ENCODE measurements at regions not wholly inside any gene's neighbourhood (a gene's known extent, or its start where the extent isn't known, plus 50 kb on each side); places are given as distances from the start of the nearest gene placed in this dataset.

DNA sequence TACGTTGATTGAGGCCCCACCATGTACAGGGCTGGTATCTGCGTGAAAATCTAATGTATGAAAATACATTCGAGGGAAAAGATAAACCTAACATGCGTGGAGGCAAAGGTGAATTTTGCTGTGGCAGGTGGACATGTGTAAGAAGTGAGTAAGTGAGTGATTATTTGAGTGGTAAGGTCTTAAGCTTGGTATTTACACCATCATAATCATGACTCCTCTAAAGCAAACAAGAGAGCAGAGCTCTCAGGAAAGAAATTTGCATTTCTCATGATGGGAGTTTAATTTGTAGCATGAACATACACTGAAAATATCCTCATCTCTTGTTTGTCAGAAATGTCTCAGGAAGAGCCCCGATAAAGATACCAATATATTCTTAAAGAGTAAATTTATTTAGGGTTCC, 260.6 kb downstream of the PSAT1 start:
- H3K4me1 ChIP-seq (ENCODE audit: insufficient read depth, low read length) = no peaks in the 10 kb centered on the region
- Mint-ChIP-seq H3K4me3 (no peak overlapping the region), H3K36me3 (no peaks in the 10 kb centered on the region), H3K27me3 (peaks cover 0 to 4% of the 10 kb centered on the region in 2 donors), H3K4me1 (no peaks in the 10 kb centered on the region), H3K27ac (no peak overlapping the region), H3K9me3 (peaks cover 0 to 3% (median 2%) of the 10 kb centered on the region in 5 donors)
- H3K27ac ChIP-seq (ENCODE audit: low read depth, low read length) = no peak overlapping the region
- no peaks in the 10 kb centered on the region for H3K9me3 ChIP-seq (ENCODE audit: low read length)
- ChIA-PET CTCF (no interaction called here), POLR2A (no interaction called here)
- DNase-seq = no peak
- H3K27me3 ChIP-seq (ENCODE audit: insufficient read depth, low read length, poor library complexity, severe bottlenecking) = no peaks in the 10 kb centered on the region
- H3K4me3 ChIP-seq (ENCODE audit: low read length) = no peak overlapping the region
- no peaks in the 10 kb centered on the region for H3K36me3 ChIP-seq (ENCODE audit: insufficient read depth, low read length)

DNA sequence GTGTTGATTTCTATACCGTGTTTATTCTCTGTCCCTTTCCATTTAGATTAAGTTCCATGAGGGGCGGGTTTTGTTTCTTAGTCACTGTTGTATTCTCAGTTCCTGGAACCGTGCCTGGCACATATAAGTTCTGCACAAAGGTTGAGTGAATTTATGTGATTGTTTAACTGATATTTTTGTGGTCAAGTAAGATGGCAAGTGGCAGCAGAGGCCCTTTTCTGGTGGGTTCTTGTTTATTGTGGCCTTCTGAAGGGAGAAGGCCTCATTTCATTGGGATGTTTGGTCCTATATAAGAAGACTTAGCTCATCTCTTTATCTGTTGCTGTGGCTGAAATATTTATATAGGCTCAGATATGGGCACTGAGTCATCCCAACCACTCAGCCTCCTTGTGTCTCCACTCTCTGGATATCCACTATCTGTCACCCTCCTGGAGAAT, 262.5 kb downstream of the PSAT1 start:
- H3K9me3 Mint-ChIP-seq = peaks cover 0 to 3% (median 2%) of the 10 kb centered on the region in 5 donors

DNA sequence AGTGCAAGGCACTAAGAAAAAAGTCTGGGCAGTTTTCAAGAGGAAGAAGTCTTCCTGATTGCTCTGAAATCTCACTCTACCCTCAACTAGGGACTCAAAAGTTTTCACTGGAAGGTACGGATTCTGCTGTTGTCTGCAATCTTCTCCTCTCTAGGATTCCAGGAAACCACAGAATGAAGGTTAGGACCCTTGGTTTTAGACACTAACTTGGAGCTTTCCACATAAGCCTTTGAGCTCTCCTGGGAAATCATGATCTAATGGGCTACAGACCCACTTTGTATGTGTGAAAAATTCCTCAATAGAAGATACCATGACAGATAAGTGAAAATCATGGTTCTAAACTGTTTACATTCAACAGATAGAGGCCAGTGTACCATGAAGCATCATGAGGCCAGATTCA, 265.1 kb downstream of the PSAT1 start:
- ChIA-PET CTCF (no interaction called here), POLR2A (no interaction called here)
- H3K9me3 Mint-ChIP-seq = peaks cover 0 to 5% (median 0%) of the 10 kb centered on the region in 5 donors

More for the DNA sequence above, 262.5 kb downstream of the PSAT1 start:
- Mint-ChIP-seq H3K36me3 (no peaks in the 10 kb centered on the region), H3K27ac (no peak overlapping the region), H3K4me1 (no peaks in the 10 kb centered on the region), H3K27me3 (peaks cover 0 to 6% of the 10 kb centered on the region in 2 donors), H3K4me3 (no peak overlapping the region)
- Histone ChIP-seq H3K9me3 (ENCODE audit: low read length) (no peaks in the 10 kb centered on the region), H3K27me3 (ENCODE audit: insufficient read depth, low read length, poor library complexity, severe bottlenecking) (no peaks in the 10 kb centered on the region), H3K27ac (ENCODE audit: low read depth, low read length) (no peak overlapping the region), H3K4me3 (ENCODE audit: low read length) (no peak overlapping the region), H3K36me3 (ENCODE audit: insufficient read depth, low read length) (no peaks in the 10 kb centered on the region), H3K4me1 (ENCODE audit: insufficient read depth, low read length) (no peaks in the 10 kb centered on the region)
- POLR2A ChIA-PET = interaction anchor here (0.5 kb wide), 1 partner anchor 10 kb away, joined by 5 read pairs; no protein-coding TSS in a partner anchor
- CTCF ChIA-PET = no interaction called here
- no peak for DNase-seq

DNA sequence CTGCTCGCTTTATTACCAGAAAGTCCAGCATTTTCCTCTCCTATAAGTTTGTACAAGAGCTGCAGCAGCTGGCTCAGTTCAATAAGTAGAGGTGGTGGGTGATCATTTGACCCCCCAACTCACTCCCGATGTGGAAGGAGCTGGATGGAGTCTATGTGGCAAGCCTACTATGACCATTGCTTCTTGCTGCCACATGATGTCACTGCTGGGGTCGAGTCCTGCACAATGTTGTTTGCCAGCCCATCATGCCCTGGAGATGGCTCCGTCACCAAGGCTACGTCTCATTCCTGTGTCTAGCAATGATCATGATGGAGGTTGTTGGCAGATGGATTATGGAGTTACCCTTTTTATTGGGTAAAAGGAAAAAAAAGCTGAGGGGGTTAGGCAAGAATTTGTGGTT, 266.3 kb downstream of the PSAT1 start:
- CTCF ChIA-PET = no interaction called here
- Histone ChIP-seq H3K36me3 (ENCODE audit: insufficient read depth, low read length) (no peaks in the 10 kb centered on the region), H3K27me3 (ENCODE audit: insufficient read depth, low read length, poor library complexity, severe bottlenecking) (no peaks in the 10 kb centered on the region), H3K27ac (ENCODE audit: low read depth, low read length) (no peak overlapping the region), H3K4me1 (ENCODE audit: insufficient read depth, low read length) (no peaks in the 10 kb centered on the region), H3K4me3 (ENCODE audit: low read length) (no peak overlapping the region), H3K9me3 (ENCODE audit: low read length) (no peaks in the 10 kb centered on the region)
- no peak for DNase-seq
- H3K27ac Mint-ChIP-seq = no peak overlapping the region
- H3K4me1 Mint-ChIP-seq = no peaks in the 10 kb centered on the region
- H3K36me3 Mint-ChIP-seq = no peaks in the 10 kb centered on the region
- H3K9me3 Mint-ChIP-seq = peaks cover 0 to 2% (median 0%) of the 10 kb centered on the region in 5 donors
- POLR2A ChIA-PET = no interaction called here
- H3K27me3 Mint-ChIP-seq = peaks cover 0 to 3% of the 10 kb centered on the region in 2 donors
- no peak overlapping the region for H3K4me3 Mint-ChIP-seq

More for the DNA sequence above, 265.1 kb downstream of the PSAT1 start:
- Mint-ChIP-seq H3K27me3 (peaks cover 0 to 3% of the 10 kb centered on the region in 2 donors), H3K36me3 (no peaks in the 10 kb centered on the region), H3K4me1 (no peaks in the 10 kb centered on the region), H3K27ac (no peak overlapping the region), H3K4me3 (no peak overlapping the region)
- Histone ChIP-seq H3K4me3 (ENCODE audit: low read length) (no peak overlapping the region), H3K4me1 (ENCODE audit: insufficient read depth, low read length) (no peaks in the 10 kb centered on the region), H3K9me3 (ENCODE audit: low read length) (no peaks in the 10 kb centered on the region), H3K27ac (ENCODE audit: low read depth, low read length) (no peak overlapping the region), H3K36me3 (ENCODE audit: insufficient read depth, low read length) (no peaks in the 10 kb centered on the region), H3K27me3 (ENCODE audit: insufficient read depth, low read length, poor library complexity, severe bottlenecking) (no peaks in the 10 kb centered on the region)
- no peak for DNase-seq

DNA sequence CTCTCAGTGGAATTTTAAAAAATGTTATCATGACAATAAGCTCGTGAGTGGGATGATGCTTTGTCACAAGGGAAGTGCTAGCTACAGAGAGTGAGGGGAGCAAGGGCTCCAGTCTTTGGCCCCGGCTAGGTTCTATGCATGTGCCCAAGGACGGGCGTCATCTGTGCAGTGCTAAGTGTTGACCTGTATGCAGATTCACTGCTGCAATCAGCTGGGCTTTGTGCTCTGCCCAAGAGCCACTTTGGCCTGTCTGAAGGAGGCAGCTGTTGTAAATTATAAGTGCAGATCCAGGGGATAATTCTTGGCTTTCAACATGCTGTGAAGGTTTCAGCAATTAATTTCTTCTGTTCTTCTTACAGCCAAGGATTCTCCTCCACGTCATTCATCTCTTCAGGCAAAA, 268.6 kb downstream of the PSAT1 start:
- Mint-ChIP-seq H3K36me3 (no peaks in the 10 kb centered on the region), H3K27me3 (peaks cover 0 to 3% of the 10 kb centered on the region in 2 donors), H3K4me3 (no peak overlapping the region), H3K4me1 (no peaks in the 10 kb centered on the region), H3K9me3 (peaks cover 0 to 2% (median 0%) of the 10 kb centered on the region in 5 donors), H3K27ac (no peak overlapping the region)
- Histone ChIP-seq H3K4me1 (ENCODE audit: insufficient read depth, low read length) (no peaks in the 10 kb centered on the region), H3K36me3 (ENCODE audit: insufficient read depth, low read length) (no peaks in the 10 kb centered on the region), H3K27ac (ENCODE audit: low read depth, low read length) (no peak overlapping the region), H3K27me3 (ENCODE audit: insufficient read depth, low read length, poor library complexity, severe bottlenecking) (no peaks in the 10 kb centered on the region), H3K4me3 (ENCODE audit: low read length) (no peak overlapping the region), H3K9me3 (ENCODE audit: low read length) (no peaks in the 10 kb centered on the region)
- DNase-seq = no peak
- ChIA-PET POLR2A (no interaction called here), CTCF (no interaction called here)

GRCh38 chr9:78566521-78566920, 269.6 kb downstream of the PSAT1 start:
- H3K9me3 Mint-ChIP-seq = peaks cover 0 to 2% (median 0%) of the 10 kb centered on the region in 5 donors

GRCh38 chr9:78566948-78567675, 270.2 kb downstream of the PSAT1 start:
- ChIA-PET POLR2A (no interaction called here), CTCF (no interaction called here)
- H3K9me3 ChIP-seq (ENCODE audit: low read length) = no peaks in the 10 kb centered on the region
- no peak overlapping the region for H3K27ac Mint-ChIP-seq
- H3K36me3 ChIP-seq (ENCODE audit: insufficient read depth, low read length) = no peaks in the 10 kb centered on the region
- peaks cover 0 to 2% (median 0%) of the 10 kb centered on the region in 5 donors for H3K9me3 Mint-ChIP-seq
- no peaks in the 10 kb centered on the region for H3K36me3 Mint-ChIP-seq
- no peak overlapping the region for H3K4me3 ChIP-seq (ENCODE audit: low read length)
- H3K27me3 ChIP-seq (ENCODE audit: insufficient read depth, low read length, poor library complexity, severe bottlenecking) = no peaks in the 10 kb centered on the region
- no peak overlapping the region for H3K4me3 Mint-ChIP-seq
- no peak for DNase-seq
- no peaks in the 10 kb centered on the region for H3K4me1 ChIP-seq (ENCODE audit: insufficient read depth, low read length)
- peaks cover 0 to 3% of the 10 kb centered on the region in 2 donors for H3K27me3 Mint-ChIP-seq
- no peaks in the 10 kb centered on the region for H3K4me1 Mint-ChIP-seq
- no peak overlapping the region for H3K27ac ChIP-seq (ENCODE audit: low read depth, low read length)

More at GRCh38 chr9:78566521-78566920, 269.6 kb downstream of the PSAT1 start:
- H3K4me3 ChIP-seq (ENCODE audit: low read length) = no peak overlapping the region
- Mint-ChIP-seq H3K27ac (no peak overlapping the region), H3K4me3 (no peak overlapping the region), H3K36me3 (no peaks in the 10 kb centered on the region), H3K27me3 (peaks cover 0 to 3% of the 10 kb centered on the region in 2 donors), H3K4me1 (no peaks in the 10 kb centered on the region)
- H3K9me3 ChIP-seq (ENCODE audit: low read length) = no peaks in the 10 kb centered on the region
- CTCF ChIA-PET = no interaction called here
- H3K27ac ChIP-seq (ENCODE audit: low read depth, low read length) = no peak overlapping the region
- POLR2A ChIA-PET = no interaction called here
- no peak for DNase-seq
- H3K36me3 ChIP-seq (ENCODE audit: insufficient read depth, low read length) = no peaks in the 10 kb centered on the region
- H3K27me3 ChIP-seq (ENCODE audit: insufficient read depth, low read length, poor library complexity, severe bottlenecking) = no peaks in the 10 kb centered on the region
- no peaks in the 10 kb centered on the region for H3K4me1 ChIP-seq (ENCODE audit: insufficient read depth, low read length)

- Histone ChIP-seq H3K27ac (ENCODE audit: low read depth, low read length) (no peak overlapping the region), H3K9me3 (ENCODE audit: low read length) (no peaks in the 10 kb centered on the region), H3K4me1 (ENCODE audit: insufficient read depth, low read length) (no peaks in the 10 kb centered on the region), H3K27me3 (ENCODE audit: insufficient read depth, low read length, poor library complexity, severe bottlenecking) (no peaks in the 10 kb centered on the region), H3K4me3 (ENCODE audit: low read length) (no peak overlapping the region), H3K36me3 (ENCODE audit: insufficient read depth, low read length) (no peaks in the 10 kb centered on the region)
- no peaks in the 10 kb centered on the region for H3K4me1 Mint-ChIP-seq
- CTCF ChIA-PET = no interaction called here
- H3K36me3 Mint-ChIP-seq = no peaks in the 10 kb centered on the region
- H3K4me3 Mint-ChIP-seq = no peak overlapping the region
- DNase-seq = no peak
- peaks cover 0 to 1% of the 10 kb centered on the region in 2 donors for H3K27me3 Mint-ChIP-seq
- POLR2A ChIA-PET = no interaction called here
- peaks cover 0 to 2% (median 0%) of the 10 kb centered on the region in 5 donors for H3K9me3 Mint-ChIP-seq
- no peak overlapping the region for H3K27ac Mint-ChIP-seq
These were observed 270.8 kb downstream of the PSAT1 start for GRCh38 chr9:78567693-78568092.
